Endothelial cell of hepatic sinusoid (primary cell): ENCODE measurements at regions not wholly inside any gene's neighbourhood (a gene's known extent, or its start where the extent isn't known, plus 50 kb on each side); places are given as distances from the start of the nearest gene placed in this dataset.

Experiments
- in situ Hi-C: cut with HindIII; loops from 2 replicates; pipeline ENCODE4 v1.10.0; 2017; ENCODE audit warnings: low sequenced_read_pairs

DNA sequence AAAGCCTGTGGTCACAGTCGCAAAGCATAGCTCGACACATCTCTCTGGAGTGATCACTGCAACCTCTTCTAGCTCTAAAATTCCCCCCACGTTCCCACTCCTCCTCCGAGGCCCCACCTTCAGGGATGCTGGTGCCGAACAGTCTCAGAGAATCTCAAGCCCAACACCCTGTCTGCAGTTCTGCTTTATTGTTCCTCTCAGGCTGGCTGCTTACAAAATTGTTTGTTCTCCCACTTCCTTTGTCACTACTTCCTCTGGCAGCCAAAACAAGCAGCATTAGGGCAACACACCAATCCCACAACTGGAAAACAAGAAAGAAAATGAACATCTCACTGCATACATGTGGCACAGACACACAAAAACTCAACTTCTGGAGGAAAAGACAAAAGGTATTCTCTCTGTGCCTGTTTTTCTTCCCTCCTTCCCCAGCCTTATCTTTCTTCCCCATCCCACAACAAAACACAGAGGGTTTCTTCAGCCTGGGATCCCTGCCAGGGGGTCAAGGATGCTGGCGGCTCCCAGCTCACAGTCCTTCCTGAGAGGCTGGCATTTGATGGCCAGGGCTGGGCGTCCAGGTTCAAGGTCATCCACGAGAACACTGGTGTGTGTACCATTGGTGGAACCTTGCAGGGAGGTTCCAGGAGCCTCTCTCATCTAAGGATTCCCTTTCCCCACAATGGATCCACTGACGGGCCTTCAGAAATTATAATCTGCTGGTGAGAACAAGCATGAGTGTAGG is 108.4 kb downstream of the TMCO5A start:
- in situ Hi-C loops, result no loop called here

GRCh38 chr15:38046257-38047051 is 112.0 kb downstream of the TMCO5A start:
- in situ Hi-C loops, result no loop called here

- in situ Hi-C loops, result no loop called here
Measured at GRCh38 chr15:38048001-38048455, 113.6 kb downstream of the TMCO5A start.

GRCh38 chr15:38049891-38050290 is 115.5 kb downstream of the TMCO5A start:
- in situ Hi-C loops, result no loop called here

GRCh38 chr15:38050529-38051448 is 116.3 kb downstream of the TMCO5A start:
- in situ Hi-C loops, result no loop called here

GRCh38 chr15:38053205-38053604 is 118.8 kb downstream of the TMCO5A start:
- in situ Hi-C loops, result no loop called here

- in situ Hi-C loops, result no loop called here
Measured at GRCh38 chr15:38053776-38054175, 119.3 kb downstream of the TMCO5A start.

GRCh38 chr15:38054488-38054887 is 120.0 kb downstream of the TMCO5A start:
- in situ Hi-C loops, result no loop called here

GRCh38 chr15:38058596-38059075 is 124.2 kb downstream of the TMCO5A start:
- in situ Hi-C loops, result no loop called here

DNA sequence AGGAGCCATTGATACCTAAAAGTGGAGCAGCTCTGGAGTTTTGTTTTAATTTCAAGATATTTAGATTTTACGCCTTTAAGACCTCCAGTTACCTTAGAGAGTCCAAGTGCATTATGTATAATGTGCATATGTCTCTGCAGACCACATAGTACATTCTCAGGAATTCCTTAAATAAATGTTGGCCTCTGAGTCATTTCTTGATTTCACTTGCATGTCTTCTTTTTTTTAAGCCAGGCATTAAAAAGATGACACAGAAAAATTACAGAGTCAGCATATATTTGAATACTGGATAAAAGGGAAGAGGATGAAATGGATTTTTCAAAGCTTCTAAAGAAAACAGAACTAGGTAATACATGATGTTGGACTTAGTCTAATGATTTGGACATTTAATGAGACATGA is 125.2 kb downstream of the TMCO5A start:
- in situ Hi-C loops, result loop anchor here (5.0 kb wide), 1 partner anchor 37 kb away; no protein-coding TSS in a partner anchor

DNA sequence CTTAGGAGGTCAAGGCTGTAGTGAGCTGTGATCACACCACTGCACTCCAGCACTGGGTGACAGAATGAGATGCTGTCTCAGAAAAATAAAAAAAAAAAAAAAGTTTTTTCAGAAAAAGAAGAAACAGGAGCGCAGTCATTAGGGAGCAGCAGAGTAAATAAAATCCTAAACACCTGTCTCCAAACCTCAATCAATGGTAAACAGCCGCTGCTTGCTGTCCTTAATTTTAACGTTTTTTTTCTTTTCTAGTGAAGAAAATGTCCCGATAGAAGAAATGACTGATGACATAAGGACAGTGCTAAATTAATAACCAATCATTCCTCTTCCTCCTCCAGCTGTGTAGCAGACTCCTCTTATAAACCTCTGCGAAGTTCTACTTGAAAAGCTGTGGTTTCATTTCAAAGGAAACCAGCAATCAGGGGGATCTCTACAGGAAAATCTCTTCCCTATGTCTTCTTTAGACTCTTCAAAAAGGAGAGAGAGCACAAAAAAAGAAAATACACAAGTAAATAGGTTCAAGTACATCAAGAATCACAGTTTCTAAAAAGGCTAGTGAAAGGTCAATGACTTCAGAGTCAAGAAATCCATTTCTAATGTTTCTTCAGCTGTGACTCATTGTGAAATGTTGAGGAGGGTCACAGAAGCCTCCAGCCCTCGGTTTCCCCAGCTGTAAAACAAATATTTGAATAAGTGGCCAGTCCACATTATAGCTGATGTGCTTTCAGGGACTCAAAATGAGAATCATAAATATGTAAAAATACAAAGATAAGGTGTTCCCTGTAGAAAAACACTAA is 127.6 kb downstream of the TMCO5A start:
- in situ Hi-C loops, result loop anchor here (5.0 kb wide), 1 partner anchor 40 kb away; no protein-coding TSS in a partner anchor

DNA sequence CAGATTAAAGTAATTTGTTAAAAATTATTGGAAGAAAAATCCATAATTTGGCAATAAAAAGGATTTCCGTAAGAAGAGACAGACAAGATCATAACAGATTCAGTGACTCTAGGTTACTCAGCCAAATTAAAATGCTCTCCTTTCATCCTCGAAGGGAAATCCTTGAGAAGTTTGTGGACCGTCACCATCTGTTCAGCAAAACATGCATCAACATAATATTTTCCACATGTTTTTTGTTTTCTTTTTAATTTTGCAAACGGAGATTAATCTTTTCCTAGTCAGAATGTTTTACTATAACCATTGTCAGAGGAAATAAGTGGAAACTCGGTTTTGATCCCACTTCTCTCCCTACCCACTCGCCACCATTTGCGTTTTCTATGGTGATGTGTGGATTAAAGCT is 128.3 kb downstream of the TMCO5A start:
- in situ Hi-C loops, result loop anchor here (5.0 kb wide), 1 partner anchor 40 kb away; no protein-coding TSS in a partner anchor

DNA sequence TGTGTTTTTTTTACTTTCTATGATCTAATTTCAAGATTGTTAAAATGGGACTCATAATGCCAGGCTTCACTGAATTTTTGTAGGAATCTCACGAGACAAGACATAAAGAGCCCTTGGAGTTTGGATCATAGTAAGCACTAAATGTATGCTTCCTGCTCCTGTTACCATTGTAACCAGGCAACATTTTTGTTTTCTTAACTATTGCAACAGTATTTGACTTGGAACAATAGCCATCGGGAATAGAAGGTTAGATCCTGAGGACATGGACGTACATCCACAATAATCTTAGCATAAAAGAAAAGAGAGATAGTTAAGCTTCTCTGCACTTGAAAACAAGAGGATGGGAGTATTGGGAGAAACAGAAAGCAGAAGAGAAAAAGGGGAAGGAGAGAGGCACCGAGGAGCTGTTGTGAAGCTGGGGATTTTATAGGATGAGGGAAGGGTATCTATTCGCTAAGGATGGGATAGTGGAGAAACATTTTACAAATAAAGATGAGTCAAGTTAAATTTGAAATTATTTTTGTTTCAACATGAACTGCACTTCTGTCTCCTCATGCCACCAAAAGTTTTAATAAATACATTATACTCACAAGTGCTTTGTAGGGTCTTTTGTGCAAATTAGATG is 131.4 kb downstream of the TMCO5A start:
- in situ Hi-C loops, result no loop called here

GRCh38 chr15:38066612-38067011 is 132.2 kb downstream of the TMCO5A start:
- in situ Hi-C loops, result no loop called here

GRCh38 chr15:38068626-38069391 is 134.4 kb downstream of the TMCO5A start:
- in situ Hi-C loops, result no loop called here

DNA sequence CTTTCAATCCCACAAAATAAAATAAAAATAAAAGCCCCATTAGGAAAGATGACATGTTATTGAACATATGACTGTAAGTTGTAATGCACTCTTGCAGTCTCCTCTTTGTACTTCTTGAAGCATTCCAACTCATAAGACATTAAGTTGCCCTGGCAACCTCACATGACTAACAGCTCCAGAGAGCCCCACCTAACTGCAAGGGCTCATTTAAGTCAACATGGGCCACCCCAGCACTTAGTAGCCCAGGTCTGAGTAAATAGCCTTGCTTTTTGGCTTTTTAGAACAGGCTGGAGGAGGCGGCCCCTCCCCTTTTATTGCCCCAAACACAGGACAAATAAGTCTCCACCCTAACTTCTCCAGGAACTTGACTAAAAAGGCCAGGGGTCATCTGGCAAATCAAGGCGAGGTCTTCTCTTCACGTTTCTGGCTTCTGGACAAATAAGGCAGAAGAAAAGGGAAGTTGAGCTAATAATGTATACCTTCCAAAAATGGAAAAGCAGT is 135.1 kb downstream of the TMCO5A start:
- in situ Hi-C loops, result no loop called here

DNA sequence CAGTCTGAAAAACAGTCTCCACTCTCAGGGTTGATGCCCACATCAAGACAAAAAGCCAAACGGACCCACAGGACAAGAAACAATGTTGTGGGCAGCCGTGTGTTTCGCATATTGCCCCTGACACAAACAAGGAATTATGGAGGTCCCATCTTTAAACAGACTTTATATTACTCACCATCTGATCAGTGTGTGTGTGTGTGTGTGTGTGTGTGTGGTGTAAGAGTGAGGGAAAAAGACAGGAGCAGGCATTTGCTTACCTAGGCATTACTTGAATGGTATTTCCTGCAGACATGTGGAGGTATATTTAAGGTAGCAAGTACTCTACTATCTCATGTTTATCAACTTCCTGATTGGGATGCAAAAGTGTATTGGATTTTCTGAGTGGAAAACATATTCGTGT is 136.3 kb downstream of the TMCO5A start:
- in situ Hi-C loops, result no loop called here

DNA sequence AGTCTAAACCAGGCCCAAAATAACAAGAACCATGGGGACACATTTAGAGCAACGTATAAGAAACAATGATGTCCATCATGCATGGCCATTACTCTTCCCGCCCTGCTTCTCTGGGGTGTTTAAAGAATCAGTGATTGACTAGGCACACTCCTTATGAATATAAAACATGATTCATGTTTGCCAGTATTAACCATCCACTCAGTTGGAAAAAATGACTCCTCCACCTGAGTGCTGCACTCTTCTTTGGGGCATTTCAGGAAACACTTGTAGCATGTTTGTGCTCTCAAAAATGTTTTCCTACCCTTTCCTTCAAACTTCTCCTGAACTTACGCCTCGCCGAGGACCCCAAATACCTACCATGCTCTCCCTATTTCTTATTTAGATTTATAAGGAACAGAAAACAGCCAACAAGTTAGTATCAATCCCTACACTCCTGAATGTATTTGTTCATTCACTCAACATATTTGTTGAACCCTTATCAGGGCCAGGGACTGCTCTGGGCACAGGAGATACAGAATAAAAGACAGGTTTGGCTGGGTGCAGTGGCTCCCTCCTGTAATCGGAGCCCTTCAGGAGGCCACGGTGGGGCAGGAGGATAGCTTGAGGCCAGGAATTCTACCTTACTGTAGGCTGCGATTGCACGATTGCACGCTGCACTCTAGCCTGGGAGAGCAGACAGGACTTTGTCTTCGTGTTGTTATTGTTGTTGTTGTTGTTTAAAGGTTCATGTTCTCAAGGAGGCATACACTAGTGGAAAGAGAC is 137.0 kb downstream of the TMCO5A start:
- in situ Hi-C loops, result no loop called here
